Ectodermal cell (in vitro differentiated cells): ENCODE measurements at regions not wholly inside any gene's neighbourhood (a gene's known extent, or its start where the extent isn't known, plus 50 kb on each side); places are given as distances from the start of the nearest gene placed in this dataset.

Experiments
- H3K27ac ChIP-seq: 2 replicates; pipeline ENCODE4 v1.7.0; 2013; ENCODE audit warnings: mild to moderate bottlenecking, low read depth, low read length; ENCODE audit not compliant: insufficient read depth, poor library complexity, severe bottlenecking
- H3K27me3 ChIP-seq: 2 replicates; pipeline ENCODE4 v1.7.0; 2013; ENCODE audit warnings: mild to moderate bottlenecking, low read length; ENCODE audit not compliant: insufficient read depth, control insufficient read depth, poor library complexity, severe bottlenecking
- H3K36me3 ChIP-seq: one replicate; pipeline ENCODE4 v1.7.0; 2013; ENCODE audit warnings: low read length; ENCODE audit not compliant: control insufficient read depth, insufficient read depth
- H3K4me1 ChIP-seq: one replicate; pipeline ENCODE4 v1.7.0; 2013; ENCODE audit warnings: low read length; ENCODE audit not compliant: control insufficient read depth, insufficient read depth
- H3K4me3 ChIP-seq: 2 replicates; pipeline ENCODE4 v1.7.0; 2013; ENCODE audit warnings: low read depth, low read length, control low read depth; ENCODE audit not compliant: insufficient read depth
- H3K9me3 ChIP-seq: 2 replicates; pipeline ENCODE4 v1.7.0; 2013; ENCODE audit warnings: mild to moderate bottlenecking, low read length, moderate library complexity; ENCODE audit not compliant: control insufficient read depth
- whole genome bisulfite sequencing, 2 experiments: methylation state at CpG; one replicate each; pipeline ENCODE4 v1.1.7; 2013; ENCODE audit warnings: missing lambda C conversion rate in 2 of 2; 5-methylcytosine and 5-hydroxymethylcytosine counted together

DNA sequence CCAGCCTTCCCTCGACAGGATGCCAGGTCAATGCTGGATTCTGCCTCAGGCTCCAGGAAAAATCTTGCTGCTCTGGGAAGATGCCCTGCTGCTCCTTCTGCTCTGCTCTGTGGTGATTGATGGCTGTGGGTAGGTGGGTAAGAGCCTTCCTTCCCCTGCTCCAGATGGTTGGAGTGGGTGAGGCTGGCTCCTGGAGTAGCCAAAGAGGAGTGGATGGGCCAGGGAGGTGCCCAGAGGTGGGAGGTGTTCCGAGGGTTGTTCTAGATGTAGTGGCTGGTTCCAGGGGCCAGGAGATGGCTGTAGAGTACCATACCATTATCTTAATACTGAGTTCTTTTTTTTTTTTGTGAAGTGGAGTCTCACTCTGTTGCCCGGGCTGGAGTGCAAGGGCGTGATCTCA, 99.6 kb upstream of the THY1 start:
- H3K27ac ChIP-seq: no peak overlapping the region
- no peaks in the 10 kb centered on the region for H3K36me3 ChIP-seq
- no peaks in the 10 kb centered on the region for H3K9me3 ChIP-seq
- no peaks in the 10 kb centered on the region for H3K4me1 ChIP-seq
- 93 to 95% methylated on average over 4 of the region's 4 CpGs for WGBS, 2 experiments
- no peaks in the 10 kb centered on the region for H3K27me3 ChIP-seq
- H3K4me3 ChIP-seq: no peak overlapping the region

DNA sequence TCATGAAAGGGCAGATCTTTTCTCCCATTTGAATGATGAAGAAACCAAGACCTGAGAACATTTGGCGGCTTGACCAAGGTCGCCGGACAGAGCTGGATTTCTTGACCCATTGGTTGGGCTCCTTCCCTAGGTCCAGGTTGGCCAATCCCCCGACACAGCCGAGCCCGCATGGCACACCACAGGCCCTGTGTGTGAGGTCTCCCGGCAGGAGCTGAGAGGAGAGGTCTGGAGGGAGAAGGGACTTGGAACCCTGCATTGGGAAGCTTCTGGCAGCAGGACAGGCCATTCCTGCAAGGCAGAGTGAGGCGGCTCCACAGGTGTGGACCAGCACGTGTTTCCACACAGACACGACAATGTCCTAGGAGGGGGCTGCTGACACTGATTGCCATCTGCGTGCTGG, 98.6 kb upstream of the THY1 start:
- H3K27me3 ChIP-seq: no peaks in the 10 kb centered on the region
- H3K36me3 ChIP-seq: no peaks in the 10 kb centered on the region
- 88 to 89% methylated on average over 11 of the region's 11 CpGs for WGBS, 2 experiments
- no peaks in the 10 kb centered on the region for H3K4me1 ChIP-seq
- H3K9me3 ChIP-seq: no peaks in the 10 kb centered on the region
- H3K27ac ChIP-seq: no peak overlapping the region
- H3K4me3 ChIP-seq: no peak overlapping the region

- WGBS, 2 experiments: 90 to 92% methylated on average over 9 of the region's 9 CpGs
- H3K4me1 ChIP-seq: no peaks in the 10 kb centered on the region
- no peak overlapping the region for H3K4me3 ChIP-seq
- no peak overlapping the region for H3K27ac ChIP-seq
- no peaks in the 10 kb centered on the region for H3K9me3 ChIP-seq
- no peaks in the 10 kb centered on the region for H3K36me3 ChIP-seq
- H3K27me3 ChIP-seq: no peaks in the 10 kb centered on the region
Measured at GRCh38 chr11:119520966-119521365, 98.0 kb upstream of the THY1 start.

GRCh38 chr11:119520400-119520799, 97.4 kb upstream of the THY1 start:
- Histone ChIP-seq H3K27ac (no peak overlapping the region), H3K4me1 (no peaks in the 10 kb centered on the region), H3K27me3 (no peaks in the 10 kb centered on the region), H3K36me3 (no peaks in the 10 kb centered on the region), H3K9me3 (no peaks in the 10 kb centered on the region), H3K4me3 (no peak overlapping the region)
- 68 to 78% methylated on average over 1 of the region's 1 CpG for WGBS, 2 experiments

- Histone ChIP-seq H3K36me3 (no peaks in the 10 kb centered on the region), H3K9me3 (no peaks in the 10 kb centered on the region), H3K27ac (no peak overlapping the region), H3K4me1 (no peaks in the 10 kb centered on the region), H3K4me3 (no peak overlapping the region), H3K27me3 (no peaks in the 10 kb centered on the region)
- 73 to 74% methylated on average over 5 of the region's 5 CpGs for WGBS, 2 experiments
Measured at GRCh38 chr11:119519796-119520195, 96.8 kb upstream of the THY1 start.

GRCh38 chr11:119518746-119519730, 96.1 kb upstream of the THY1 start:
- Histone ChIP-seq H3K4me3 (no peak overlapping the region), H3K9me3 (no peaks in the 10 kb centered on the region), H3K36me3 (no peaks in the 10 kb centered on the region), H3K27me3 (no peaks in the 10 kb centered on the region), H3K27ac (no peak overlapping the region), H3K4me1 (no peaks in the 10 kb centered on the region)
- 70 to 71% methylated on average over 12 of the region's 12 CpGs for WGBS, 2 experiments

GRCh38 chr11:119515771-119516400, 92.9 kb upstream of the THY1 start:
- H3K9me3 ChIP-seq: no peaks in the 10 kb centered on the region
- H3K4me3 ChIP-seq: no peak overlapping the region
- 84% methylated on average over 12 of the region's 12 CpGs for WGBS, 2 experiments
- H3K27me3 ChIP-seq: no peaks in the 10 kb centered on the region
- H3K4me1 ChIP-seq: peaks cover 19% of the 10 kb centered on the region
- no peaks in the 10 kb centered on the region for H3K36me3 ChIP-seq
- no peak overlapping the region for H3K27ac ChIP-seq

DNA sequence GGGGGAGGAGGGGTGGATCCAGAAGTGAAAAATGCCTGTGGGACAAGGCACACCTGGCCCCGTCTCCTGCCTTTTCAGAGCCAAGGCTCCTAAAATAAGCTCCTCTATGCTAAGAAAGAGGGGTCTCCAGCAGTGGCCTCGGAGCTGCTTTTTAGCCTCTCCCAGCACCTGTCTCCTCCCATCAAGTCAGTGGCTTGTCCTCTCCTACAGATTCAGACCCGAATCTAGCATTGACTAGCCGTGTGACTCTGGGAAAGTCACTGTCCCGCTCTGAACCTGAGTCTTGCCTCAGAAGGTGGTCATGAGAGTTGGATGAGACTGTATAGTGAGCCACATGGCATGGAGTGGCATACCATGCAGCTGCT, 90.8 kb upstream of the THY1 start:
- Histone ChIP-seq H3K4me1 (peaks cover 19% of the 10 kb centered on the region), H3K36me3 (no peaks in the 10 kb centered on the region), H3K27ac (no peak overlapping the region), H3K27me3 (no peaks in the 10 kb centered on the region), H3K9me3 (no peaks in the 10 kb centered on the region), H3K4me3 (no peak overlapping the region)
- 86 to 90% methylated on average over 5 of the region's 5 CpGs for WGBS, 2 experiments

GRCh38 chr11:119513131-119513805, 90.3 kb upstream of the THY1 start:
- peaks cover 19% of the 10 kb centered on the region for H3K4me1 ChIP-seq
- H3K27ac ChIP-seq: no peak overlapping the region
- WGBS, 2 experiments: 71 to 75% methylated on average over 12 of the region's 12 CpGs
- H3K9me3 ChIP-seq: no peaks in the 10 kb centered on the region
- H3K4me3 ChIP-seq: no peak overlapping the region
- no peaks in the 10 kb centered on the region for H3K36me3 ChIP-seq
- no peaks in the 10 kb centered on the region for H3K27me3 ChIP-seq

DNA sequence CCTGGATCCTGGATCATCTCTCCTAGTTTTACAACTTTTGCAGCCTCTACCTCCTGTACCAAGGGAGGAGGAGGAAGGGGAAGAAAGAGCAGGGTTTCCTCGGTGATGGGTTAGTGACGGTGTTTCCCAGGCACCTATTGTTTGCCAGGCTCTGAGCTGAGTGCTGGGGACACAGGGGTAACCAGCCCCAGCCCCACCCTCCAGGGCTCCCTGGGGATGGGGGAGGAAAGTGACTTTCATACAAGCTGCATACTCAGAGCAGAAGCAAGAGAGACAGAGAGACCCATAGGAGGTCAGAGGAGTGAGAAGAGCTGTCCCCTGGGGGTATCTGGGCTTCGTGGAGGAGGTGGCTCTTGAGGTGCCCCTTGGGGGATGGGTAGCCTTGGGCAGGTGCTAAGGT, 89.4 kb upstream of the THY1 start:
- Histone ChIP-seq H3K27ac (no peak overlapping the region), H3K4me3 (no peak overlapping the region), H3K4me1 (peaks cover 19% of the 10 kb centered on the region), H3K9me3 (no peaks in the 10 kb centered on the region), H3K36me3 (no peaks in the 10 kb centered on the region), H3K27me3 (no peaks in the 10 kb centered on the region)
- 14 to 20% methylated on average over 3 of the region's 3 CpGs for WGBS, 2 experiments
